ENCODE measurements at regions not wholly inside any gene's neighbourhood (a gene's known extent, or its start where the extent isn't known, plus 50 kb on each side); places are given as distances from the start of the nearest gene placed in this dataset.

DNA sequence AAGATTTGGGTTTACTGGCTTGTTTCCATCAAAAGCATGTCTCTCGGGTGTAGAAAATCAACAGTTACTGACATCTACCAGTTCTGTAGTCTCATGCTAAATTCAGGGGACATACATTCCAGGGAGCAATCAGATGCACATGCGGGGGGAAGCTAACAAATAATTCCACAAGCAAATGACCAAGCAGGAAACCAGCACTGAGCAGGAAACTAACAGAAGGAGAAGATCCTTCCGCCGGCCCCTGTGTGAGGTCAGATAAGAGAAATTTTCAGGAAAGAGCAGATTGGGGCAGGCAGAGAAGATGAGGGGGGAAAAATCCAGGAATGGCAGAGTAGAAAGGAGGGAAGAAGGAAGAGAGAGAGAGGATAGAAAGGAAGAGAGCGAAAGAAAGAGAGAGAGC, 127.6 kb upstream of the TMCC3 start:
- no peak for DNase-seq

DNA sequence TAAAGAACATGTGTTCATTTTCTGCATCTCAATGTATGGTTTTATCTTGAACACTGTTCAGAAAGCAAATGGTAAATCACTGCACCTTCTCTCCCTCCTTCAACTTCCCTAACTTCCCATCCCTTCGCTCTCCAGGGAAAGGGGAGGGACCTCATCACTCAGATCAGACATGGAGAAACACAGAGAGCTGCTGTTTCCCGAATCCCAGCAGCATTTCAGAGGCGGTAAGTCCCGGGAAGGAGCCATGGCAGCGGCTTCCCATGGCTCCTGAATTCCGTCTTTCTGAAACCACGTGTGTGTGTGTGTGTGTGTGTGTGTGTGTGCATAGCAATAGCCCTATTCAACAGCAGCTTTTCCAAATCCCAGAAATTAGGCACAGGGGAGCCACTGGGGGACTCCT, 125.4 kb upstream of the TMCC3 start:
- DNase-seq, result no peak

DNA sequence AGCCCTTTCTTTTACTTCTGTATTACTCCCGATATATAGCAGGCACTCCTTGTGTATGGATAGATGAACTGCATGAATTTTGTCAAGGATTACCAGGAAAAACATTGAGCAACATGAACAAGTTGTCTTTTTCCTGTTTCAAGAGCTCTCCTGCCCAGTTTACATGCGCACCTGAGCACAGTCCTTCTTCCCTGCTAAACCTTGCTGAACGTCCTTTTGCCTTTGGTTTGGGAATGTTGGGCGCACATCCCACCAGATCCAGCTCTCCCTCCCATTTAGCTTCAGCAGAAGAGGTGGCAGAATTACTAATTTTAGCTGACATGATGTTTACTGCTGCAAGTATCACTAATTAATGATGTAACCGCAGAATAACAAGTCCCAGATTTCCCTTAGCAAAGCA, 121.4 kb upstream of the TMCC3 start:
- DNase-seq, result no peak

- DNase-seq, result no peak
These were observed 120.8 kb upstream of the TMCC3 start for GRCh38 chr12:94771199-94771598.

DNA sequence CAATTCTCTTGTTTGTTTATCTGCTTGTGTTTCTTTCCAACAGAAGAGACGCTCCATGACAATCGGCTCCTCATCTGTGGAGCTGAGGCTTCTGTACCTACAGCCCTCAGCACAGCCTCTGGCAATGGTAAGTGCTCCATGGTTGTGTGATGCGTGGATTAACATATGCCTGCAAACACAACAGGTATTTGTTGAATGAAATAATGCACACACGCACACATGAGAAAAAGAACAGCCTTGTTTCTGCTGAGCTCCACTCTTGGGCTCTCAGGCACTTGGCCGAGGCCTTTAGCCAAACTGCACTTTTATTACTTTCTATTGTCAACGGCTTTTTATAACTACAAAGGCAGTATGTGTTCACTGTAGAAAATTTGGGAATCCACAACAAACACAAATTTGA, 120.4 kb upstream of the TMCC3 start:
- peak; percentile 33 for DNase-seq

DNA sequence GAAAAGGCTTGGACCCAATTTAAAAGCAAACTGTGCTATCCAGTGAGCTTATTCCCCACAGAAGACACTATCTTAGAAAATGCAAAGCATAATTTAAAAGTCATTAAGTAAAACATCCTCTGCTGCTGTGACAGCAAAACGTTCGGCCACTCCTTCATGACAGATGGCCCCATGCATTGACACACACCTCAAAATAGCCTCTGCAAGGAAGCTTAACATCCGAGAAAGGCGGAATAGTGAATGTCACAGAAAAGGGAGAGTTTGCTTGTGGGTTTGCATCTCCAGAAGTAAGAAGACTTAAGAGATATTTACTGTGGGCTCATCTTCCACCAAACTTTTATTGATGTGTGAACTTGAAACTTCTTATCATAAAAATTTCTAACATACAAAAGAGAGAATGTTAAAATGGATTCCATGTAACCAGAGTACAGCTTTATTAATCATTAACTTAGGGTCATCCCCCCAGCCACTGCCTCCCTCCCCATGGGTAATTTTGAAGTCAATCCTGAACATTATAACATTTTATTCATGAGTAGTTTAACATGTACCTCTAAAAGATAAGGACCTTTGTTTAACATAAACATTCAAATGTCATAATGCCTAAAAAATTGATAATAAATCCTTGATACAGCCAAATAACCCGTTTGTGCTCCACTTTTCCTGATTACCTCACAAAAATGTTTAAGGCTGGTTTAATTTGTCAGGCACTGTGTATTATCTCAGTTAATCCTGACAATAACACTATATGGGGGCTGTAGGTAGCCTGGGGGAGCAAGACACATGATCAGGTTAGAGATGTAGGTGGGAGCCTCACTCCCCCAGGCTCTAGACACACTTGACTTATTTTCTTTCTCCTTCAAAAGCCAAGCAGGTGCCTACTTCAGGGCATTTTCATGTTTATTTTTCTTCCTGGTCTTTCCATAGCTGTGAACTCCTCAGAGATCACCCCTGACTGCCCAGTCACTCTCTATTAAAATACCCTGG, 119.7 kb upstream of the TMCC3 start:
- DNase-seq, result peak; percentile 49

- peak; percentile 96 for DNase-seq
These were observed 118.7 kb upstream of the TMCC3 start for GRCh38 chr12:94769047-94769420.

DNA sequence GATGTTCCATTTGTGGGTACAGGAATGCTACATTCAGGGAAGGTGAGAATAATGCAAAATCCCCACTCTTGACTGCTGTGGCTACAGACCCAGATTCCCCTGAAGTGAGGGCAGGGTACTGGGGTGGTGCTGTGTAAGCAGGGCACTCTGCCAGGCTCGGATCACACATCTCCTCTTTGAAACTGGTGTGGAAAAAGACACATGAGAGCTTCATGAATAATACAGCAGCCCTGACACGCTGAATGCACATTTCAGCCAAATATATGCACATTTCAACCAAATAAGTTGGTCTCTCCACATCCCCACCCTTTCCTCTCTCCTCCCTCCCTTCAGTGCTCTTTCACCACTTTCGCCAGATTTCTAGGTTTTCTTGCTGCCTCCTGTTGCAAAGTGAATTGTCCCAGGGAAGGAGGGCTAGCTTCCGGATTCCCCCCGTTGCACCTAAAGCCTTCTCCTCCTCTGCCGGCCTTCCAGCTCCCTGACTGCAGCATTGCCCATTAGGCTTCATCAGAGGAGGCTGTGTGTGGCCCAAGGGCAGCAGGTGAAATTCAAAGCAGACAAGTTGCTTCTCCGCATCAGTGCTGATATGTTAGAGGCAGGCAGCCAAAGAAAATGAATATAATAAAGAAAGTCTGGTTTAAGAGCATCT, 118.2 kb upstream of the TMCC3 start:
- DNase-seq, result peak; percentile 96

- DNase-seq, result peak; percentile 43
These were observed 117.6 kb upstream of the TMCC3 start for GRCh38 chr12:94767956-94768355.

DNA sequence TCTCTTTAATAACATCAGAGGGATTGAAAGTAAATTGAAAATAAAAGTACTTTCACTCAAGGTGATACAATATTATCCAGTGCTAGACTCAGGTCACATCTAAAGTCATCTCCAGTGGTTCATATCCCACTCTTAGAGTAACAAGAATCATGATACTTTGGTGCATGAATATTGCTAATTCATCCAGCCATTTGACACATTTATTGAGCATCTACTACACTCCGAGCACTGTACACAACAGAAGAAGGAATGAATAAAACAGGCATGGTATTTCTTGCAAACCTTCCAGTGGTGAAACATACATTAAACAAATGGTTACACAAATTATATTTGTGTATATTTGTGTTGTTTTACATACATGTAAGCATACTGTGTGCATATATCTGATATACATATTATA, 116.0 kb upstream of the TMCC3 start:
- DNase-seq, result no peak

- DNase-seq, result no peak
These were observed 113.1 kb upstream of the TMCC3 start for GRCh38 chr12:94763462-94763861.

- no peak for DNase-seq
These were observed 112.6 kb upstream of the TMCC3 start for GRCh38 chr12:94762943-94763342.

- DNase-seq, result peak; percentile 54
These were observed 112.0 kb upstream of the TMCC3 start for GRCh38 chr12:94762259-94762942.

DNA sequence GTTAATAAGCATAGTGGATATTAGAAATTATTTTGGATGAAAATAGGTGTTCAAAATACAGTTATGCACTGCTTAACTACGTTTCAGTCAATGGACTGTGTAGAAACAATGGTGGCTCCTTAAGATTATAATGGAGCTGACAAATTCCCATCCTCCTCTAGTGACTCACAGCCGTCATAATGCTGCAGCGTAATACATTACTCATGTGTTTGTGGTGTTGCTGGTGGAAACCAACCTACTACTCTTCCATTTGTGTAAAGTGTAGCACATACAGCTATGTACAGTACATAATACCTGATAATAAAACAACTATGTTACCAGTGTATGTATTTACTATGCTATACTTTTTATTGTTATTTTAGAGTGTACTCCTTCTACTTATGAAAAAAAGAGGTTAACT, 111.2 kb upstream of the TMCC3 start:
- DNase-seq, result no peak

GRCh38 chr12:94760786-94761185, 110.4 kb upstream of the TMCC3 start:
- no peak for DNase-seq

GRCh38 chr12:94756789-94757188, 106.4 kb upstream of the TMCC3 start:
- DNase-seq, result no peak

DNA sequence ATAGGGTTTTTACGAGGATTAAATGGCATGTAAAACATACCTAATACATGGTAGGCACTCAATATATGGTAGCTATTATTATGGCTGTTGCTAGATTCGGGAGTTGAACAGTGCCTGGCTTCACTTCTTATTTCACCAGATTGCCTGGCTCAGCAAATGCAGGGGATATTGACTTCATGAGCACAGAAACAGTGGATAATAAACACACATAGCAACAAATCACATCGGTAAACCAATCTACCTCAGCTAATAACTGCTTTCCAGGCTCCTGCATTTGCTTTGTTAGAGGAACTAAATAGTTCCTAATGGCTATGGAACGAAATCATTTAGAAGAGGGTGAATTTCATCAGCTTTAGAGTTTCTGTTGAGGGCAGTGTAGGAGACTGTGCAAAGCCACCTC, 105.2 kb upstream of the TMCC3 start:
- DNase-seq, result no peak

GRCh38 chr12:94754653-94755052, 104.3 kb upstream of the TMCC3 start:
- no peak for DNase-seq

DNA sequence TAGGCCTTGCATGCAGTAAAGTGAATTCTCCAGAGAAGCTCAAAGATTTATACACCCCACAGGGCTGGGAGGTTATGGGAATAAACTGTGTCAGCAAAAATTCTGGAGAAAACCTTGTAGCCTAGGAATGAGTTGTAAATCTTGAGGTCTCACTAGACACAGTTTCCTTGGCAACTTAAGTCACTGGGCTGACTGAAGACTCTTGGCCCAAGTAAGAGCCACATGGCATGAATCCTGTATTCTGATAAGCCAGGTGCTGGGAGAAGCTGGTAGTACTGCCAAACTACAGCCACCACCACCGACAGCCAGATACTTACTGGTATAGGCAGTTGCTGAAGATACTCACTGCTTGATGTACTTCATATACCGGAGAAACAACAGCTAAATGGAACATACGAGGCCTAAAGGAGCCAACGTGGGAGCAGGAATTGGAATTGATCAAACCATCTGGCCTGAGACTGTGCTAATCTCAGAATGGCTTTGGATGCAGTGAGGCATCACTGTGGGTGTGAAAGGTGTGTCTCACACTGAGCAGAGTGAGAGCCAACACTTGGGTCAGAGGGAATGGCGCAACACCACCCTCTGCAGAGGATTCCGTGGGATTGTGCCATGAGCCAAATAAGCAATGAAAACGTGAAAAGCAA, 102.8 kb upstream of the TMCC3 start:
- DNase-seq, result no peak

DNA sequence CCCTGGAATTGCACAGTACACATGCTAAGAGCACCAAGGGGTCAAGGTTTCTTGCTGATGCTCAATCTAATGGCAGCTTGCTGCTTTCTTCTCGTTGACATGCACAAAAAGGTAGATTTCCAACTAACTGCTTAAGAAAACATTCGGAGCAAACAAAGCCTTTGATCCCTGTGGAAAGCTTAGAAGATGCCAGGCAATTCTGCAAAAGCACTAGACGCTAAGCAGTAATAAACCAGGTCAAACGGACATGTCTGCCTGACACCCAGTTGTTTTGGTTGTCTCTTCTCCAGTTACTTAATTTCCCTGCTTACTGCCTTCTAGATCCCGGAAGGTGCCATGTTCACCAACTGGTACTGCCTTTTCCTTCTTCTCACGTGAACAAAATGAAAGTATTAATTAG, 100.5 kb upstream of the TMCC3 start:
- no peak for DNase-seq

- DNase-seq, result no peak
These were observed 99.5 kb upstream of the TMCC3 start for GRCh38 chr12:94749890-94750289.

- no peak for DNase-seq
These were observed 99.1 kb upstream of the TMCC3 start for GRCh38 chr12:94749455-94749854.

GRCh38 chr12:94748726-94749421, 98.5 kb upstream of the TMCC3 start:
- no peak for DNase-seq
